RWPE1 (cell line): ENCODE measurements at regions not wholly inside any gene's neighbourhood (a gene's known extent, or its start where the extent isn't known, plus 50 kb on each side); places are given as distances from the start of the nearest gene placed in this dataset.

Source experiments
- CTCF ChIA-PET: fragments of 350-600 bp; sonication (Branson Sonifier 250); formaldehyde crosslinking; extraction: SDS; loops from one replicate; lab custom pipeline; 2021; lab: Yijun Ruan, JAX
- POLR2A ChIA-PET: fragments of 400-600 bp; formaldehyde crosslinking; extraction: SDS; loops from one replicate; lab custom pipeline; 2020; ENCODE audit warnings: antibody characterized with exemption; ENCODE audit not compliant: low non-redundant PET; lab: Yijun Ruan, JAX
- DNase-seq: peaks from one replicate; pipeline ENCODE4 v3.0.0; 2012; ENCODE audit warnings: low spot score
- H3K27ac ChIP-seq: fragments of 450-650 bp; 2 replicates; pipeline ENCODE4 v1.5.1; 2017
- TF ChIP-seq, protein P1 (sequence below): fragments of 450-650 bp; conservative IDR thresholded peaks from 2 replicates; pipeline ENCODE4 v1.5.1; 2017; ENCODE audit warnings: low read depth, mild to moderate bottlenecking

- DNase-seq: no peak
- POLR2A ChIA-PET: no interaction called here
- CTCF ChIA-PET: no interaction called here
- no peak overlapping the region for H3K27ac ChIP-seq
- TF ChIP-seq, protein P1, sequence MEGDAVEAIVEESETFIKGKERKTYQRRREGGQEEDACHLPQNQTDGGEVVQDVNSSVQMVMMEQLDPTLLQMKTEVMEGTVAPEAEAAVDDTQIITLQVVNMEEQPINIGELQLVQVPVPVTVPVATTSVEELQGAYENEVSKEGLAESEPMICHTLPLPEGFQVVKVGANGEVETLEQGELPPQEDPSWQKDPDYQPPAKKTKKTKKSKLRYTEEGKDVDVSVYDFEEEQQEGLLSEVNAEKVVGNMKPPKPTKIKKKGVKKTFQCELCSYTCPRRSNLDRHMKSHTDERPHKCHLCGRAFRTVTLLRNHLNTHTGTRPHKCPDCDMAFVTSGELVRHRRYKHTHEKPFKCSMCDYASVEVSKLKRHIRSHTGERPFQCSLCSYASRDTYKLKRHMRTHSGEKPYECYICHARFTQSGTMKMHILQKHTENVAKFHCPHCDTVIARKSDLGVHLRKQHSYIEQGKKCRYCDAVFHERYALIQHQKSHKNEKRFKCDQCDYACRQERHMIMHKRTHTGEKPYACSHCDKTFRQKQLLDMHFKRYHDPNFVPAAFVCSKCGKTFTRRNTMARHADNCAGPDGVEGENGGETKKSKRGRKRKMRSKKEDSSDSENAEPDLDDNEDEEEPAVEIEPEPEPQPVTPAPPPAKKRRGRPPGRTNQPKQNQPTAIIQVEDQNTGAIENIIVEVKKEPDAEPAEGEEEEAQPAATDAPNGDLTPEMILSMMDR: no peak
Observed at GRCh38 chr4:12519426-12519825, 964.7 kb downstream of the RAB28 start.

GRCh38 chr4:12507868-12508481 is 976.2 kb downstream of the RAB28 start:
- TF ChIP-seq, protein P1: no peak
- no peak for DNase-seq
- ChIA-PET POLR2A (no interaction called here), CTCF (no interaction called here)
- H3K27ac ChIP-seq: no peak overlapping the region

- ChIA-PET POLR2A (no interaction called here), CTCF (no interaction called here)
- H3K27ac ChIP-seq: no peak overlapping the region
- TF ChIP-seq, protein P1: no peak
- no peak for DNase-seq
Observed at GRCh38 chr4:12500409-12500808, 983.7 kb downstream of the RAB28 start.

DNA sequence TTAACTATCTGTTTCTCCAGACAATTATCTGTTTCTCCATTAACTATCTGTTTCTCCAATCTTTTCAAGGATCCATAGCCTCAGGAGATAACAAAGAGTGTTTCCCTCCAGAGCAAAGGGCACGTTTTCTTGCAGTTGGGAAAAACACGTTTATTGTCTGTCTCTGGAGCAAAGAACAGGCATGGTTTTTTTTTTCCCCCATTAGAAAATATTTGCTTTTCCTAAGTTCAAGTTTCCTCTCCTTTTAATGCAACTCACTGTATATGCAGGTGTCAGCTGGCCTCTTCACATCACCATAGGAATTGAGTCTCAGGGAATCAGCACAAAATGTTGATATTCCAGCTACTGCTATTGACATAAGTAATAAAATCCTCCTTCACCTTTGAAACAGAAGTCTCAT is 984.4 kb downstream of the RAB28 start:
- POLR2A ChIA-PET: no interaction called here
- no peak overlapping the region for H3K27ac ChIP-seq
- no peak for DNase-seq
- TF ChIP-seq, protein P1: no peak
- CTCF ChIA-PET: no interaction called here

DNA sequence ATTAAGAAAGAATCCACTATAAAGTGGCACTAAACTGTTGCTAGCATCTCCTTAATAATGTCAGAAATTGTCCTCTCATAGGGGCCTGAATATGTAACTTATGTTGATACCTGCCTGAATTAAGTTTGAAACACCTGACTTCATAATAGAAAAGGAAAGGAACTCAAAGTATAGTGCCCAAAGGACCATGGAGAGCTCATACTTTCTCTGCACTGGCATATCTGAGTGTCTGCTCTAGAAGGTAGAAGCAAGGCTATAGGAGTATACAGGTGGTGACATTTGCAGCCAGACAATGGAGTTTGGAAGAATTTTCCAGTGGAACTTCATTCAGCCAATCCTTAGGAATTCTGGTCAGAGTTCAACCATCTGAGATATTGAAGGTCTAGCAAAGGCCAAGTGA is 988.9 kb downstream of the RAB28 start:
- CTCF ChIA-PET: no interaction called here
- no peak overlapping the region for H3K27ac ChIP-seq
- no peak for DNase-seq
- POLR2A ChIA-PET: no interaction called here
- TF ChIP-seq, protein P1: no peak

DNA sequence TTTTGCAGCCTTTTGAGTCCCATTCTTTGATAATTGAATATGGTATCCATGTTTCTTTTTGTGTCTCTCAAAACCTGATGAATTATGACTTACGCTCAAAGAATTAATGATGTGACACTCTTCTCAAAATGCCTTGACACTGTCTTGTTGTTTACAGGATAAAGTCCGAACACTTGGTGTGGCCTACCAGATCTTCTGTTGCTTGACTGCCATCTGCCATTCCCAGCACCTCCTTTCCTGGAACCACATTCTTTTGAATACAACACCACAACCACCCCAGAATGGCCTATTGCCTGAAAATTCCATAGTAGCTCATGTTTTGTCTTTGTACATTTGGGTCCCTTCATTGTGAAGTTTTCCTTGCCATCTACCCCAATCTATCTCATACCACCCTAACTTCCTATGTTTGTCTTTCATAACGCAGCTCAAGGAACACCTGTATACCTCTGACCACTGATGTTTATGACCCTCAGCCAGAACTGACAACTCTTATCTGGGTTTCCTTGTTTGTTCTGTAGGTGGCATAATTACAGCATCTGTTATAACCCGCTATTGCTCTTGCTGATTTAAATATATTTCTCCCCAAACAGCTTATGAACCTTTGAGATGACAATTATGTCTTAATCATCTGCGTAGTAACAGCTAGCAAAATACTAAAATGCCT is 991.3 kb downstream of the RAB28 start:
- TF ChIP-seq, protein P1: no peak
- POLR2A ChIA-PET: no interaction called here
- CTCF ChIA-PET: no interaction called here
- no peak for DNase-seq
- no peak overlapping the region for H3K27ac ChIP-seq
